GM23248 (cell line): ENCODE measurements at regions not wholly inside any gene's neighbourhood (a gene's known extent, or its start where the extent isn't known, plus 50 kb on each side); places are given as distances from the start of the nearest gene placed in this dataset.

Experiments
- EZH2 ChIP-seq: fragments of 200-600 bp; sonication (generic); IDR thresholded peaks from 2 replicates; pipeline ENCODE4 v1.6.1; 2018; ENCODE audit warnings: antibody characterized with exemption, mild to moderate bottlenecking; ENCODE audit not compliant: insufficient read depth, poor library complexity, severe bottlenecking
- EZH2phosphoT487 ChIP-seq: fragments of 200-600 bp; sonication (generic); IDR thresholded peaks from 2 replicates; pipeline ENCODE4 v1.6.1; 2018; ENCODE audit warnings: antibody characterized with exemption, moderate library complexity, mild to moderate bottlenecking, low read depth; ENCODE audit not compliant: insufficient read depth

DNA sequence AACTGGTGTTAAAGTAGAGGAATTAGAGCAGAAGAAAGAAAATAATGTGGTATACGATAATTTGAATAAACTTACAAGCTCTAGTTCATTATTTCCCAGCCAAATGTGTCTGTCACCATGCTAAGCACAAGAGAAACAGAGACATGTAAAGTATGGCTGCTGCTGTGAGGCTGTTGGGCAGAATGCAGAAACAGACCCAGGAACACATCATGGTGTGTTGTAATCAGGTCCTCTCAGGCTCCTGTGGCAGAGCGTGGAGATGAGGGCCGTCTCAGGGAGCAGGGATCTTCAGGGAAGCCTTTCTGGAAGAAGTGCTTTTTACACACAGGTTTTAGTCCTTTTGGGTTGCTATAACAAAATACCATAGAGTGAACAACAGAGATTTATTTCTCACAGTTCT, 710.7 kb upstream of the SGCG start:
- TF ChIP-seq EZH2, result no peak
- TF ChIP-seq EZH2phosphoT487, result no peak
